GM19455 (cell line): ENCODE measurements at regions not wholly inside any gene's neighbourhood (a gene's known extent, or its start where the extent isn't known, plus 50 kb on each side); places are given as distances from the start of the nearest gene placed in this dataset.

ENCODE experiments used
- ATAC-seq: cut with Tn5 transposase; IDR thresholded peaks from one replicate; pipeline ENCODE4 v1.9.1; 2021; ENCODE audit not compliant: unreplicated experiment

DNA sequence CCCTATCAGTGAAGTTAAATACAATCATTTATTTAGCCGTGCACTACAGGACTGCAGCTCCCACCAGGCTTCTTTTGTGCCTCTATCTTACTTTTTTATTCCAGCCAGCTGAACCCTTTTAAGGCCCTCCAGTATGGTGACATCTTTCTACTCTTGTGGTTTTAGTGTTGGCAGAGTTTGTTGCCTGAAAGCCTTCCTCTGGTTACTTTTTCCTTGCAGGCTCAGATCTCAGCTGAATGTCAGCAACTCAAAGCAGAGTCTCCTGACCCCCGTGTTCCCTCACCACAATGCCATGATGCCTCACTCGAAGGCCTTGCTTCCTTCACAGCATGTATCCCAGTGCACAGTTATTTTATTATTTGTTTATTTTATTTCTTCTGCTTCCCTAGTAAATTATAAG, 818.9 kb upstream of the LCORL start:
- ATAC-seq = no peak

DNA sequence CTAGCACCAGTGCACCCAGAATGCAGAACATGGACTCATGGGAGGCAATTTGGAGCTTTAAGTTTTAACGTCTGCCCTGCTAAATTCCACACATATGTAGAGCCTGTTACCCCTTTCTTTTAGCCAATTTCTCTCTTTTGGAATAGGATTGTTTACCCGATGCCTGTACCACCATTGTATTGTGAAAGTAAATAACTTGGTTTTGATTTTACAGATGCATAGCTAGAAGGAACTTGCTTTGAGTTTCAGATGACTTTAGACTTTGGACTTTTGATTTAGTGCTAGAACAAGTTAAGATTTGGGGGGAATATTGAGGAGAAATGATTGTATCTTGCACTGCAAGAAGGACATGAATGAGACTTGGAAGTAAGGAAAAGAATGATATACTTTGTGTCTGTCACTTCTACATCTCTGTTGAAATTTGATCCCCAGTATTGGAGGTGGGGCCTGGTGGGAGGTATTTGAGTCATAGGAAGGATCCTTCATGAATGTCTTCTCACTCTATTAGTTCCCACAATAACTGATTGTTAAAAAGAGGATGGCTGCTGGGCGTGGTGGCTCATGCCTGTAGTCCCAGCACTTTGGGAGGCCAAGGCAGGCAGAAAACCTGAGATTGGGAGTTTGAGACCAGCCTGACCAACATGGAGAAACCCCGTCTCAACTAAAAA, 794.8 kb upstream of the LCORL start:
- no peak for ATAC-seq

DNA sequence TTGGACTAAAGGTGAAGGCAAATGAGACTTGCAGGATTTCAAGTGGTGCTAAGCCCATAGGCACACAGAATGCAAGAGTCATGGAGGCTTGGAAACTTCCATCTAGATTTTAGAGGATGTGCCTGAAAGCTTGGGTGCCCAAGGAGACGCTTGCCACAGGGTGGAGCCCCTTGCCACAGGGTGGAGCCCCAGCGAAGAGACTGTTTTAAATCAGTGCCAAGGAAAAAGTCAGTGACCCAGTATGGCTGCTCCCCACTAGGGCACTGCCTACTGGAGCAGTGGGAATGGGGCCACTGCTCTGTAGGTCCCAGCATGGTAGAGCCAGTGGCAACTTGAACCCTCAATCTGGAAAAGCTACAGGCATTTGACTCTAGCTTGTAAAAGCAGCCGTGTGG, 794.2 kb upstream of the LCORL start:
- ATAC-seq = no peak

DNA sequence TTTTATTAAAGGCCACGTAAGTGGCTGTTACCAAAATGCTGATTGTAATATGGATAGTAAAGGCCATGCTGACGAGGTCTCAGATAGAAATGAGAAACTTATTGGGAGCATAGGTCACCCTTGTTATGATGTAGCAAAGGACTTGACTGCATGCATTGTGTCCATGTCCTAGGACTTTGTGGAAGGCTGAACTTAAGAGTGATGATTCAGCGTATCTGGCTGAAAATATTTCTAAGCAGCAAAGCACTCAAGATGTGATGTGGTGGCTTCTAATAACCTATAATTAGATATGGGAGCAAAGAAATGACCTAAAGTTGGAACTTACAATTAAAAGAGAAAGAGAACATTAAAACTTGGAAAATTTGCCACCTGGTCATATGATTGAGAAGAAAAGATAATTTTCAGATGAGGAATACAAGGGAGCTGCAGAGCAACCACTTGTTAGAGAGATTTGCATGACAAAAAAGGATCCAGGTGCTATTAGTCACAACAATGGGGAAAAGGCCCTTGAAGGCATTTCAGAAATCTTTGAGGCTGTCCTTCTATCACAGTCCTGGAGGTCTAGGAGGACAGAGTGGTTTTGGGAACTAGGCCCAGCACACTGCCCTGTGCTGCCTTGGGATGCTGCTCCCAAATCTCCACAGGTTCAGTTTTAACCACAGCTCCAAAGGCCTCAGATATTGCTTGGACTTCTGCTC, 793.7 kb upstream of the LCORL start:
- ATAC-seq = no peak

DNA sequence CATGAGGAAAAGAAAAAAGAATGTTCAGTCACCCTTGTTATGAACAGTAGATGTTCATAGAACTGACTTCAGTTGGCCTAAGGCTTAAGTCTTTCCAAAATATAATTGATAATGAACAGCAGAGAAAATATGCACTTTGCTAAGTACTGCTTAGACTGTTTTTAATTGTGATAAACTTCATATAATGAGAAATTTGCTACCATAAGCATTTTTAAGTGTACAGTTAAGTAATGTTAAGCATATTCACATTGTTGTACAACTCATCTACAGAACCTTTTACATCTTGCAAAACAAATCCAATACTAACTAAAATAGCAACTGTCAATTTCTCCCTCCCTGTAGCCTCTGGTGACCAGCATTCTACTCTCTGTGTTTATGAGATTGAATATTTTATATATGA, 792.2 kb upstream of the LCORL start:
- ATAC-seq = no peak

DNA sequence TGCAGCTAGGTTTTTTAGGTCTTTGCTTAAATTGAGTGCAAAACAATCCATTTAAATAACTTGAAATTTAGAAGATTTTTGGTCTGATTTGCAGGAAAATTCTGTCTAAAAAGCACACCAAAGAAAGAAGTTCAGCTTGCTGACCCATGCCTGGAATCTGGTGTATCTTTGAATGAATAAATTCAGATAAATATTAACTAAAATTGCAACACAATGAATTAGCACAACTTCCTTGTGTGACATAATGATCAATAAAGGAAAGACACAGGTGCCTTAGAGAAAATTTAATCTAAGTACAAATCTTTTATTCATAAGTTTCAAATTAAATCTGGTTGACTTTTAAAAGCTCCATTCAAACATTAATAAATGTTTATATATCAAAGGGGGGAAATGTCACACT, 791.5 kb upstream of the LCORL start:
- ATAC-seq = no peak

DNA sequence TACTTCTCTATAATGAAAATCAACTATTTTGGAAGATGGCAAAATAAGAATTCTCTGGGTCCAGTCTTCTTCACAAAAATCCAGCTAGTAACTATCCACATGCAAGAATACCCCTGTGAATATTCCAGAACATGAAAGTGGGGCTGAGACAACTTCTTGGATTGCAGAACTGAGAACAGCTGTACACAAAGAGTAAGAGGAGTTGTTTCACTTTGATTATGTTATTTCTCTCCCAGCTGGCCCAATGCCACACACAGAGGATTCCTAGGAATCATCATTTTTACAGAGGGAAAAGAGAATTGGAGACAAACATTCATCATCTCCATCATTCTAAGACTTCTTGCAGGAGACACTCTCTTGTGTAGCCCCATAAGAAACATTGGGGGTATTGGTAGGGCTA, 782.2 kb upstream of the LCORL start:
- no peak for ATAC-seq

DNA sequence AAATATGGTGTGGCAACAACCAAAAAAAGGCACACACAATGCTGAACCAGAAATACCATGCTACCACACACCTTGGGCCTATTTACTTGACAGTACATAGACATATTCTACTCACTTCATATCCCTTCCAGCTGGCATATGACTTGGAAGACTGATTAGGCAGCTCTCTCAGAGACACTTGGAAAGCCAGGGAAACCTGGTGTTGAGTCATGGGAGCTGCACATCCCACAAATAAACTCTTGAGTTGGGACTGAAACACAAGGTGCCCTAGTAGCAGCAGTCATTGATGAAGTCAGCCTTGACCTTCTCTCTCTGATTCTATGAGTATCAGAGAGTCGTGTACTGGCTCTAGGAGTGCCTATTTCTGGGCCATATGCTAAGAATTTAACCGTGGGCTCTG, 776.6 kb upstream of the LCORL start:
- ATAC-seq = no peak

DNA sequence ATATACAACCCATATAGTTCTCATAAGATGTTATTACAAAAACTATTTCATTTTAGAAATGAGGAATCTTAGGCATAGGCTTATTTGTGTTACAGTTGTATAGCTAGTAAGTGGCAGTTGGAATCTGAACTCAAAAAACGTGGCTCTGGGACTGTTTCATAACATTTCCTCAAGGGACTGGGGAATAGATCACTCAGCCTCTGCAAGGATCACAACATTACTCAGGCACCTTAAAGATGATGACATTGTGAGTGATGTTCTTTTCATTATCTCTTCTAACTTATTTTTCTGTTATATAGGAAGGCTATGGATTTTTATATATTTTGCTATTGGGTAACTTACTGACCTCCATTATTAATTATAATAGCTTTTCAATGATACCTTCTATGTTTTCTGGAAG, 774.2 kb upstream of the LCORL start:
- ATAC-seq = no peak

DNA sequence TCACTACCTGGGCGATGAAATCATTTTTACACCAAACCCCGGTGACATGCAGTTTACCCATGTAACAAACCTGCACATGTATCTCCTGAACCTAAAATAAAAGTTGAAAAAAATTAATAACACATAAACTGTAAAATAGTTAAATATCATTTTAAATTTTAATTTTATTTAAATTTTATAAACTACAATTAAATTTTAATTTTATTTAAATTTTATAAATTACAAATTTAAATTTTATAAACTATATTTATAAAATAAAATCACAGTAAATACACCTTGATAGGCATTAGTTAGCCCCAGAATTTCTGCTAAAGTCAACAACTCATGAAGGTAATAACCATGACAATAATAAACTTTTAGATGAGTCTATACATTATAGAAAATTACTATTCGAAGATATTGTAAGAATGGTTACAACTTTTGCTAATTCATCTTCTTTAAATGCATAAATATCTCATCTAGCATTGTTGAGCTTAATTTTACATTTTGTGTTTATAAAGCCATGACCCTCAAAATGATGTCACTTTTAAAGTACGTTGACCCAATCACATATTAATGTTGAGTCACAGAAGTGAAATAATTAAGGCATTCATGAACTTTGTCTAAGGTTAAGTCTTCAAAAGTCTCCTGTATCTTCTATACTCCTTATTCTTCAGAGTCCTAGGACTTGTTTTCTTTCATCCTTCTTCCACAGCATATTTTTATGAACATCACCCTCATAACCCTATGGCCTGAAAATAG, 755.8 kb upstream of the LCORL start:
- ATAC-seq = no peak

DNA sequence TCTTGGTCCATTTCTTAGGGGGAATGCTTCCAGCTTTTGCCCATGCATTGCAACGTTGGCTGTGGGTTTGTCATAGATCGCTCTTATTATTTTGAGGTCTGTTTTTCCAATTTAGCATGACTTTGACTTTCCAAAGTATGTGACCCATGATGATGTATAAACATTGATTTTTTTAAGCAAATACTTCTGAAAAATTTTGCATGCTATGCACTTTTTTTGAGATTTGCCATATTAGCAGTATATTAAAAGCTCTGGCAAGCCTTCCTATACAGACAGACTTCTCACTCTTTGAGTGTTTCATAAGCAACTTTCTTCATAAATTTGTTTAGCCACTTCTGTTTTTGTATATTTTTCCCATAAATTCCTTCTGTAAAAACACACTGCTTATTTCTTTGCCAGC, 746.4 kb upstream of the LCORL start:
- no peak for ATAC-seq

DNA sequence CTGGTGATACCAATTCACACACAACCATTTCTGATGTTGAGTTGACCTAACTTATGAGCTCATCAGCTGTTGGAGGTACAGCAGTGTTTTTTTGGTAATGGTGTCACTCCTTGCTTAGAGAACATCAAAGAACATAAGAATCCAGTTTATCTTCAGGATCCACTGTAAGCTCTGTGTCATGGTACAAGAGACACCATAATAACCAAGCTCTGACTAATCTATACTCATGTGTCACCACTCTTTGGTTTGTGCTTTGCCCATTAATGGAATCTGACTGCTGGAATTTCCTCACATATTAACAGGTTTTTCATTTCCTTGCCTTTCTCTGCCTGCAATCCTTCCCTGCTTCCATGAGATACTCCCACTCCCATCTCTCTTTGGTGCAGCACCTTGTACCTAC, 735.1 kb upstream of the LCORL start:
- no peak for ATAC-seq

DNA sequence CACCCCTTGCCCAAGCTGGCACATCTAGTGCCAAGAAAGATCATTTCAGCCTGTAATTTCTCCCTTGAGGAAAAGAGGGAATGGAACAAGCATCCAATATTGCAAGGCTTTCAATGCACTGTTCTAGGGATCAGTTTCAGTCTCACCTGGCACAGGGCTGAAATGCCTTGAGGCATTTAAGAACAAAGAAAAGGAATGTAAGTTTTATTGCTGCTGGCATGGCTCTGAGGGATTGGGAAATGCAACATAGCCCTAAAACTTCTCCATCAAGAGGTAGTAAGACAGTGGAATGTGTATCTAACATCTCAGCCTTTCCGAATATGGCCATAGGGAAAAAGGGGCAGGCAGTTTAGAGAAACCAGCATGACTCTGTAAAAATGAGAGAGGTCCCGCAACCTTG, 732.6 kb upstream of the LCORL start:
- no peak for ATAC-seq

DNA sequence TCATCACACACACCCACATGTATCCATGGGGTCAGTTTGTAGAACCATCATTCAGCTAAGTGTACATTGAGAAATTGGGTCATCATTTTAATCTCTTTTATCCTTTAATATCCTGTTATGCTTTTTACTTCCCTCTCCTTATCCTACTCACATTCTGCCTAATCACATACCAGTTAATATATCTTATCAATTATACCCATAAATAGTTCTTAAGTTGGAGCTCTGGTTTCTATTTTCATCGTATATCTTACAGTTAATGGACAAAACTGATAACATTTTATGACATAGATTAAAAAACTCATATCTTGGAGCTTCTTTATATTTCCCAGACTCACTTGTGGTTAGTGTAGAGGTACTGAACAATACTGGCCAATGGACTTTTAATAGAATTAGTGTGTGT, 729.5 kb upstream of the LCORL start:
- no peak for ATAC-seq

DNA sequence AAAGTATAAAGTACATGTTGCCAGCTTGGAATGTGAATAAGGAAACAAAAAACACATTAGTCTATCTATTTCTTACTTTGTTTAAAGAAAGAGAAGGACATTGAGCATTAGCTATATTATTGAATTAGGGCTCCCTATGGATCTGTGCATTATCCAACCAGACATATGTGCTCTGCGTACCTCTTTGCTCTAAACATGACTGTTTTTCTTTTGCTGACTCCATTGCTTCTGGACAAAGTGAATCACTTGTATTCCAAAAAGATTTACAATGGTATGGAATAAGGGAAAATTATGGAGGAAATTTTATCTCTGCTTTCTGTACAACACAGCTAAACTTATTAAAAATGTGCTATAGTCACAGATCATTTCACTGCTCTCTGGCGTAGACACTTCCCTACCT, 727.8 kb upstream of the LCORL start:
- ATAC-seq = no peak

DNA sequence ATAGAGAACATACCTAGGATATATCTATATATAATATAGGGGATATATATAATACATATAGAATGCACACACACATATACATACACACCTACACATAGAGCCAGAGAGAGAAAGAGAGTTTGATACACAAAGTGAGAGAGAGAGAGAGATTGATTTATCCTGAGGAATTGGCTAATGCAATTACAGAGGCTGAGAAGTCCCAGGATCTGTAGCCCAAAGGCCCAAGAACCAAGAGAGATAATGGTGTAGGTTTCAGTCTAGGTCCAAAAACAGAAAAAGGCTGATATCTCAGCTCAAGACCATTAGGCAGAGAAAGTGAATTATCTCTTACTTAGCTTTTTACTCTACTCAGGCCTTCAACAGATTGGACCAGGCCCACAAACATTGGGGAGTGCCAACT, 715.0 kb upstream of the LCORL start:
- no peak for ATAC-seq

DNA sequence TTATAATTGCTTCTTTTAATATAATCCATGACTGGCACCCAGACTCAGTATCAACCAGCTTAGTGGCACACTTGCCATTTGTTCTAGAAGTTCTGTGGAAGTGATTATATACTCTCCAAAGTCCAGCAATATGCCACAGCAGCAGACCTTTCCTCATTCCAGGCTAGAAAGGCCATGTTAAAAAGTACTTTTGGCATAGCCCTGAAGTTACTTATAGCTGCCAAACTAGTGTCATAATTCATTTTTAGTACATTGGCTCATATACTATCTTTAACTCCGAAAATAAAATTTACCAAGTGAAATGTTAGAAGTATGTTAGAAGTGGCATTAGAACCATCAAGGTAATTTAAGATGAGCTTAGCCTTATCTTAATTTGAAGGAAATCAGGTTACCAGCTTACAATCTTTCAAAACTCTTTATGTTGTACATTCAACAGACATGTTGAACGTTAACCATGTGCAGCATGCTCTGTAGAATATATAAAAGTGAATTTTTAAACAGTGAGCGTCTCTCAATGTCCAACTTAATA, 714.2 kb upstream of the LCORL start:
- no peak for ATAC-seq

DNA sequence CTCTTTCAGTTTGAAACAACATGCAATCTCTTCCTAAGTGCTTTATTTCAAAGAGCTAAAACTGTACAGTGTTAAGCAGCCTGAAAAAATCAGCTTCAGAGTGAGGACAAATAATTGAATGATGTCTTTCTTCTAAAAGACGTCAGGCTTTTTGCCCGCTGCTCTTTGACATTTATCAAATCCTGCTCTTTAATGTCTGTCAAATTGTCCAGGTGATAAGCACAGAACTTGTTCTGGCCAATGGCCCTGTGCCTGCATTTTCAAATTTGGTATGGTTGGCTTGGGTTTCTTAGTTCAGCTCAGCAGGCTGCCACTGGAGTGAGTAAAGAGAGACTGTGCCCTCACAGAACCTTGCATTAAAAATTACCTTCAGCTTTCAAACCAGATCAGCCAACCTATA, 712.9 kb upstream of the LCORL start:
- no peak for ATAC-seq

DNA sequence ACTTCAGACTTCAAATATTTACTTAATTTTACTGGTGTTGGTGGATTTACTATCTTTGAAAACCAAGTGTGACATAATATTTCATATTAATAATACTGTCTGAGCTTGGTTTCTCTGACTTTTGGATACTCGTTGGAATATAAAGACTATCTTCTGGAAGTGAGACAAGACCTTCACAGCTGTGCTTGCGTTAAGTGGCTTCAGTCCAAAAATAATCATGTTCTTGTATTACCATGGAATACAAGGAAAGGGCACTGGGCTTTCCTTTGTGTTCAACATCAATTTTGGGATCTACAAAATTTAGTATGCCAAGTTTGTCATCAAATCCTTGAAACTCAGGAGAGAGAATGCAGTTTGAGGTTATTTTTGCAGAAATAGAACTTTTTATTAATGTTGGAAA, 712.4 kb upstream of the LCORL start:
- ATAC-seq = no peak

DNA sequence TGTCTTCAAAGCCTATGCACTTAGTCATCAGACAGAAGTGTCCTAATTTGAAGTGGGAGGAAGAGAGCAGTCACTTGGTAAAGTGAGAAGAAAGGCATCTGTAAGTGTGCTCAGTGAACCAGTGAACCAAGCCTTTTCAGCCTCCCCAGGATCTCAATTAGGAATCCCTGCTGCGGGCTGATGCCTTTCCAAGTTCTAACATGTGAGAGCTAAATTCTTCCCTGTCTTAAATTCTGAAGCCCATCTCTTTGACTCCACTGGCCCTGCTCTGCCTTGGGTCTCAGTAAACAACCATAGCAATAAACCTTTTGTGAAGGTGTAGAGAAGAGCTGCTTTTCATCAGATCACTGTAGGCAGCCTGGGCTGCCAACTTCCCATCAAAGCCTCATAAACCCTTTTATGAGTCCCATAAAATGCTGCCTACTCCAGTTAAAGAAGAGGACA, 701.2 kb upstream of the LCORL start:
- no peak for ATAC-seq

DNA sequence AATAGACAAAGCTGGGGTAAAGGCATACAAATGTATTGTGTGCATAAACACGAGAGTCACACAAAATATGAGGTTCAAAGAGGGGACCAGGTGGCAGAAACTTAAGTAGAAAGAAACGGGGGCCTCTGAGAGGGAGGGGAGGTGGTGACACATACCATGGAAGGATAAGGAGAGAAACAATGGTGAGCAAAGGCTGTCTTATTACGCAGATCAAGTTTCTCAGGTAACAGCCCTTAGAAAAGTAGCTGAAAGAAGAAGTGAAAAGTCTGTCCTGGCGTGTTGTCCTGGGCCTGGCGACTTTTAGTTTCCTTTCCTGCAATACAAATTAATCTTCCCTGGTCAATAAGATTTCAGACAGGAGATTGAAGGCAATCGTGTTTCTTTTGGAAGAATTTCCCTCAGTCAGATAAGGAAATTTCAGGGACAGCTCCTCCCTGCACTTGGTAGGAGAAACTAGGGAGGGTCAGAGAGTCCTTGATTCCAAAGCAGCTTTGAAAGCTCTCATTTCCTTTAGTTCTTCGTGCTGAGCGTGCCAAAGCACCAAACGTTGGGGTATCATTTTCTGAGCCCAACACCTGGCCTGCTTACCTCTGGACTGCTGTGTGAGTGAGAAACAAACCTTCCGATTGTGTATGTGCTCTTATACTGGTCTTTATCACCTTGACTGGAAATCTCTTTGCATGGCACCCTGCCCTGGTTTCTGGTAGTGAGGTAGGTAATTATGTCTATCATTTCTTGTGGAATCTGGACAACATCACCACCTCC, 676.7 kb upstream of the LCORL start:
- no peak for ATAC-seq
